IgD-negative memory B cell (primary cell): ENCODE measurements at regions not wholly inside any gene's neighbourhood (a gene's known extent, or its start where the extent isn't known, plus 50 kb on each side); places are given as distances from the start of the nearest gene placed in this dataset.
"Not testable (repeated sequence)": the region's sequence is repeated elsewhere in the genome, so short reads cannot be mapped to it uniquely, and the experiment has no call there.

Experiments
- H3K27ac Mint-ChIP-seq, 3 donors: one replicate each; pipeline ENCODE4 v1.8.0; 2020 to 2022; ENCODE audit warnings: mild to moderate bottlenecking in 3 of 3, mixed read lengths in 3 of 3, moderate library complexity in 1 of 3
- H3K27me3 Mint-ChIP-seq: one replicate; pipeline ENCODE4 v1.8.0; 2021; ENCODE audit warnings: mixed read lengths
- H3K36me3 Mint-ChIP-seq: one replicate; pipeline ENCODE4 v1.8.0; 2020; ENCODE audit warnings: mild to moderate bottlenecking, mixed read lengths
- H3K4me1 Mint-ChIP-seq, 3 donors: one replicate each; pipeline ENCODE4 v1.8.0; 2020 to 2022; ENCODE audit warnings: mixed read lengths in 3 of 3, mild to moderate bottlenecking in 1 of 3
- H3K4me3 Mint-ChIP-seq, 4 donors: one replicate each; pipeline ENCODE4 v1.8.0; 2020 to 2022; ENCODE audit warnings: mild to moderate bottlenecking in 4 of 4, mixed read lengths in 4 of 4, moderate library complexity in 3 of 4
- H3K9me3 Mint-ChIP-seq, 3 donors: one replicate each; pipeline ENCODE4 v1.8.0; 2020 to 2021; ENCODE audit warnings: mixed read lengths in 3 of 3, mild to moderate bottlenecking in 1 of 3

GRCh38 chr15:50857763-50858162 is 50.7 kb upstream of the AP4E1 start:
- no peaks in the 10 kb centered on the region for H3K9me3 Mint-ChIP-seq
- no peak overlapping the region for H3K4me3 Mint-ChIP-seq
- no peak overlapping the region for H3K27ac Mint-ChIP-seq

GRCh38 chr15:50854601-50855490 is 53.6 kb upstream of the AP4E1 start:
- H3K4me1 Mint-ChIP-seq: peaks cover 6 to 18% (median 13%) of the 10 kb centered on the region in 3 donors
- H3K9me3 Mint-ChIP-seq: no peaks in the 10 kb centered on the region
- H3K4me3 Mint-ChIP-seq: peak overlapping the region in 2 of 4 donors; percentile 44 to 71
- peaks cover 1% of the 10 kb centered on the region for H3K27me3 Mint-ChIP-seq
- peaks cover 1% of the 10 kb centered on the region for H3K36me3 Mint-ChIP-seq
- peak overlapping the region in 1 of 3 donors; percentile 82 for H3K27ac Mint-ChIP-seq

More at GRCh38 chr15:50857763-50858162, 50.7 kb upstream of the AP4E1 start:
- H3K36me3 Mint-ChIP-seq: peaks cover 3% of the 10 kb centered on the region
- peaks cover 5% of the 10 kb centered on the region for H3K27me3 Mint-ChIP-seq
- peaks cover 6 to 18% (median 13%) of the 10 kb centered on the region in 3 donors for H3K4me1 Mint-ChIP-seq

- Mint-ChIP-seq H3K27me3 (peaks cover 1% of the 10 kb centered on the region), H3K9me3 (no peaks in the 10 kb centered on the region), H3K4me3 (no peak overlapping the region), H3K27ac (no peak overlapping the region), H3K4me1 (peaks cover 4 to 10% (median 7%) of the 10 kb centered on the region in 3 donors), H3K36me3 (no peaks in the 10 kb centered on the region)
Observed at GRCh38 chr15:50850003-50850402, 58.5 kb upstream of the AP4E1 start.

GRCh38 chr15:50848349-50848748 is 60.1 kb upstream of the AP4E1 start:
- peaks cover 6% of the 10 kb centered on the region for H3K36me3 Mint-ChIP-seq
- H3K4me1 Mint-ChIP-seq: peaks cover 0 to 4% (median 0%) of the 10 kb centered on the region in 3 donors
- no peak overlapping the region for H3K4me3 Mint-ChIP-seq
- H3K9me3 Mint-ChIP-seq: peaks cover 0 to 4% (median 2%) of the 10 kb centered on the region in 3 donors
- H3K27me3 Mint-ChIP-seq: peaks cover 1% of the 10 kb centered on the region
- H3K27ac Mint-ChIP-seq: no peak overlapping the region

- not testable (repeated sequence) for H3K27me3 Mint-ChIP-seq, H3K4me3 Mint-ChIP-seq, H3K9me3 Mint-ChIP-seq, H3K36me3 Mint-ChIP-seq, H3K27ac Mint-ChIP-seq, H3K4me1 Mint-ChIP-seq
Observed at GRCh38 chr15:50845181-50845580, 63.3 kb upstream of the AP4E1 start.

- no peak overlapping the region for H3K27ac Mint-ChIP-seq
- H3K4me1 Mint-ChIP-seq: no peaks in the 10 kb centered on the region
- peaks cover 8% of the 10 kb centered on the region for H3K36me3 Mint-ChIP-seq
- H3K27me3 Mint-ChIP-seq: no peaks in the 10 kb centered on the region
- peaks cover 0 to 4% (median 2%) of the 10 kb centered on the region in 3 donors for H3K9me3 Mint-ChIP-seq
- H3K4me3 Mint-ChIP-seq: no peak overlapping the region
Observed at GRCh38 chr15:50840520-50840919, 68.0 kb upstream of the AP4E1 start.

GRCh38 chr15:50837256-50837770 is 71.2 kb upstream of the AP4E1 start:
- H3K36me3 Mint-ChIP-seq: peaks cover 2% of the 10 kb centered on the region
- H3K27me3 Mint-ChIP-seq: no peaks in the 10 kb centered on the region
- H3K27ac Mint-ChIP-seq: no peak overlapping the region
- no peaks in the 10 kb centered on the region for H3K9me3 Mint-ChIP-seq
- no peaks in the 10 kb centered on the region for H3K4me1 Mint-ChIP-seq
- no peak overlapping the region for H3K4me3 Mint-ChIP-seq

- no peaks in the 10 kb centered on the region for H3K9me3 Mint-ChIP-seq
- H3K27me3 Mint-ChIP-seq: no peaks in the 10 kb centered on the region
- no peak overlapping the region for H3K4me3 Mint-ChIP-seq
- H3K27ac Mint-ChIP-seq: no peak overlapping the region
- H3K36me3 Mint-ChIP-seq: no peaks in the 10 kb centered on the region
- H3K4me1 Mint-ChIP-seq: no peaks in the 10 kb centered on the region
Observed at GRCh38 chr15:50830477-50831354, 65.2 kb upstream of the SPPL2A start.

GRCh38 chr15:50828610-50829206 is 63.2 kb upstream of the SPPL2A start:
- H3K27me3 Mint-ChIP-seq: no peaks in the 10 kb centered on the region
- no peak overlapping the region for H3K4me3 Mint-ChIP-seq
- H3K36me3 Mint-ChIP-seq: no peaks in the 10 kb centered on the region
- no peaks in the 10 kb centered on the region for H3K9me3 Mint-ChIP-seq
- no peaks in the 10 kb centered on the region for H3K4me1 Mint-ChIP-seq
- no peak overlapping the region for H3K27ac Mint-ChIP-seq

GRCh38 chr15:50825946-50826345 is 60.4 kb upstream of the SPPL2A start:
- no peak overlapping the region for H3K27ac Mint-ChIP-seq
- no peaks in the 10 kb centered on the region for H3K4me1 Mint-ChIP-seq
- peaks cover 2% of the 10 kb centered on the region for H3K27me3 Mint-ChIP-seq
- H3K9me3 Mint-ChIP-seq: no peaks in the 10 kb centered on the region
- no peak overlapping the region for H3K4me3 Mint-ChIP-seq
- no peaks in the 10 kb centered on the region for H3K36me3 Mint-ChIP-seq

- Mint-ChIP-seq H3K4me3 (no peak overlapping the region), H3K36me3 (no peaks in the 10 kb centered on the region), H3K9me3 (no peaks in the 10 kb centered on the region), H3K4me1 (no peaks in the 10 kb centered on the region), H3K27me3 (peaks cover 2% of the 10 kb centered on the region), H3K27ac (no peak overlapping the region)
Observed at GRCh38 chr15:50824514-50824913, 59.0 kb upstream of the SPPL2A start.

- peaks cover 2% of the 10 kb centered on the region for H3K27me3 Mint-ChIP-seq
- no peaks in the 10 kb centered on the region for H3K36me3 Mint-ChIP-seq
- H3K4me3 Mint-ChIP-seq: no peak overlapping the region
- no peaks in the 10 kb centered on the region for H3K4me1 Mint-ChIP-seq
- H3K27ac Mint-ChIP-seq: no peak overlapping the region
- H3K9me3 Mint-ChIP-seq: no peaks in the 10 kb centered on the region
Observed at GRCh38 chr15:50823281-50823680, 57.8 kb upstream of the SPPL2A start.

GRCh38 chr15:50821476-50821875 is 56.0 kb upstream of the SPPL2A start:
- Mint-ChIP-seq H3K9me3 (no peaks in the 10 kb centered on the region), H3K27me3 (peaks cover 2% of the 10 kb centered on the region), H3K4me1 (no peaks in the 10 kb centered on the region), H3K4me3 (no peak overlapping the region), H3K36me3 (peaks cover 4% of the 10 kb centered on the region), H3K27ac (no peak overlapping the region)

GRCh38 chr15:50820808-50821382 is 55.4 kb upstream of the SPPL2A start:
- no peaks in the 10 kb centered on the region for H3K4me1 Mint-ChIP-seq
- no peak overlapping the region for H3K4me3 Mint-ChIP-seq
- no peak overlapping the region for H3K27ac Mint-ChIP-seq
- peaks cover 5% of the 10 kb centered on the region for H3K36me3 Mint-ChIP-seq
- H3K27me3 Mint-ChIP-seq: peaks cover 2% of the 10 kb centered on the region
- H3K9me3 Mint-ChIP-seq: no peaks in the 10 kb centered on the region
